Stimulated activated CD4-positive, alpha-beta T cell treated with anti-CD3 and anti-CD28 coated beads, TNF-alpha, amount 100 ng/mL, for 4 hours (primary cell): ENCODE measurements at regions not wholly inside any gene's neighbourhood (a gene's known extent, or its start where the extent isn't known, plus 50 kb on each side); places are given as distances from the start of the nearest gene placed in this dataset.
"Not testable (repeated sequence)": the region's sequence is repeated elsewhere in the genome, so short reads cannot be mapped to it uniquely, and the experiment has no call there.

ENCODE experiments used
- DNase-seq, 3 experiments: peaks; one replicate each; pipeline ENCODE4 v3.0.0-alpha.2; 2020; ENCODE audit warnings: low read depth in 3 of 3

GRCh38 chr10:26355241-26355640 is 82.9 kb upstream of the APBB1IP start:
- no peak for DNase-seq

DNA sequence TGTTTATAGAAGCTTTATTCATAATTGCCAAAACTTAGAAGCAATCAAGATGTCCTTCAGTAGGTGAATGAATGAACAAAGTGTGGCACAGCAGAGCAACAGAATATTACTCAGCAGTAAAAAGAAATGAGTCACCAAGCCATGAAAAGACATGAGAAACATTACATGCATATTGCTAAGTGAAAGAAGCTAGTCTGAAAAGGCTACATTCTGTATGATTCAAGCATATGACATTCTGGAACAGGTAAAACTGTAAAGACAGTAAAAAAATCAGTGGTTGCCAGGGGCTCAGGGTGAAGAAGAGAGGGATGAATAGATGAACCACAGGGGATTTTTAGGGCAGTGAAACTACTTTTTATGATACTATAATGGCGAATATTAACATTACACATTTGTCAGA is 80.9 kb upstream of the APBB1IP start:
- DNase-seq = no peak

- no peak for DNase-seq
These were observed 80.1 kb upstream of the APBB1IP start for GRCh38 chr10:26358071-26358470.

- no peak for DNase-seq
These were observed 78.5 kb upstream of the APBB1IP start for GRCh38 chr10:26359670-26360069.

DNA sequence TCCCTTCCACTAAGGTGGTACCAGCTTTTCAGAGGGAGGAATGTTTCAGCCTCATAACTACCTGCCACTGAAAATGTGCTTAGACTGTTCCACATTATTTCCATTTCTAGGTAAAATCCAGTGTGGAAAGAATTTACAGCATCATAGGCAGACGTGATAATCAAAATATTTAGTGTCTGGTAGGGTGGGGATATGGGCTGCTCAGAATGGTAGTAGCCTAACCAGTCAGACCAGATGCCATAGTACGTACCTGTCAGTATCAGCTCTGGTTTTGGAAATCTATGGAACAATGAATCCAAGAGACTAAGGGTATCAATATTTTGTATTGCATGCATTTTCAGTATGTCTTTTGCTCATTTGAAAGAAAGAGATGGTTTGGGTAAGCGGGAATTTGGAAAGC is 76.8 kb upstream of the APBB1IP start:
- no peak for DNase-seq

- DNase-seq = no peak
These were observed 76.2 kb upstream of the APBB1IP start for GRCh38 chr10:26361971-26362370.

- no peak for DNase-seq
These were observed 72.3 kb upstream of the APBB1IP start for GRCh38 chr10:26365681-26366358.

DNA sequence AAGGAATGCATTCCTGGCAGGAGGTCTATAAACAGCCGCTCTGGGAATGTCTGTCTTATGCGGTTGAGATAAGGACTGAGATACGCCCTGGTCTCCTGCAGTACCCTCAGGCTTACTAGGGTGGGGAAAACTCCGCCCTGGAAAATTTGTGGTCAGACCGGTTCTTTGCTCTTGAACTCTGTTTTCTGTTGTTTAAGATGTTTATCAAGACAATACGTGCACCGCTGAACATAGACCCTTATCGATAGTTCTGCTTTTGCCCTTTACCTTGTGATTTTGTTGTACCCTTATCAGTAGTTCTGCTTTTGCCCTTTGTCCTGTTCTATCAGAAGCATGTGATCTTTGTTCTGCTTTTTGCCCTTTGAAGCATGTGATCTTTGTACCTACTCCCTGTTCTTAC is 71.1 kb upstream of the APBB1IP start:
- DNase-seq = not testable (repeated sequence)

GRCh38 chr10:26367771-26368170 is 70.4 kb upstream of the APBB1IP start:
- DNase-seq = peak in 1 of 3 experiments; percentile 7

DNA sequence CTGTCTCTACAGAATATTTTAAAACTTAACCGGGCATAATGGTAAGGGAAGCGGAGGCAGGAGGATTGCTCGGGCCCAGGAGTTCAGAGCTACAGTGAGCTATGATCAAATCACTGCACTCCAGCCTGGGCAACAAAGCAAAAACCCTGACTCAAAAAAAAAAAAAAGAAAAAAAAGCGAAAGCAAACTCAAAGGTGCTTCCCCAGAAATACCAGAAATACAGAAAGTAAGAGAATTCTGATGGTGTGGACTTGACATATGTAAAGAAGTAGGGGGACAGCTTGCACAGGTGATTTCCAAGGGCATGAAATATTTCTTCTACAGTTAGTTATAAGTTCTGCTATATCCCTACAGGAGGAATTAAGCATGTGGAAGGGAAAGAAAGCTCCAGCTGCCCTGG is 69.7 kb upstream of the APBB1IP start:
- DNase-seq = no peak

DNA sequence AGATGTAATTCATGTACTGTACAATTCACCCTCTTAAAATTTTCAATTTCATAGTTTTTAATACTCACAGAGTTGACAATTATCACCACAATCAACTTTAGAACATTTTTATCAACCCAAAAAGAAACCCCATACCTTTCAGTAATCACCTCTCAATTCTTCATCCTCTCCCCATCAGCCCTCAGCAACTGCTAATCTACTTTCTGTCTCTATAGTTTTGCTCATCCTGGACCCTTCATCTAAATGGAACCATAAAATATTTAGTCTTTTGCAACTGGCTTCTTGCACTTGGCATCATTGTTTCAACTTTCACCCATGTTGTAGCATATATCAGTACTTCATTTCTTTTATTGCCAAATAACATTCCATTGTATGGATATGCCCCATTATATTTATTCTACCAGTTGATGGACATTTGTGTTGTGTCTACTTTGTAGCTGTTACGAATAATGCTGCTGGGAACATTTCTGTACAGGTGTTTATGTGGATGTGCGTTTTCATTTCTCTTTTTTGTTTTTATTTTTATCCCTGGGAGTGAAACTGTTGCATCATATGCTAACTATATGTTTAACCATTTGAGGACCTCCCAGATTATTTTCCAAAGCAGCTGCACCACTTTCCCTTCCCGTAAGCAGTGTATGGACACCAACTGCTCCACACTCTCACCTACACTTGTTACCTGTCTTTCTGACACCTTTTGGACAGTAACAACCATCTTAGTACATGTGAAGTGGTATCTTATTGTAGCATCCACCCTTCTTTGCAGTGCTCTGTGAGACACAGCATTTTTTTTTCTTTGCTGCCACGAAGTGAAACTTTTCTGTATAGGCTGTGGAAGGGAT is 65.4 kb upstream of the APBB1IP start:
- DNase-seq = no peak

GRCh38 chr10:26374426-26374825 is 63.7 kb upstream of the APBB1IP start:
- DNase-seq = no peak

GRCh38 chr10:26377224-26377810 is 60.8 kb upstream of the APBB1IP start:
- not testable (repeated sequence) for DNase-seq

DNA sequence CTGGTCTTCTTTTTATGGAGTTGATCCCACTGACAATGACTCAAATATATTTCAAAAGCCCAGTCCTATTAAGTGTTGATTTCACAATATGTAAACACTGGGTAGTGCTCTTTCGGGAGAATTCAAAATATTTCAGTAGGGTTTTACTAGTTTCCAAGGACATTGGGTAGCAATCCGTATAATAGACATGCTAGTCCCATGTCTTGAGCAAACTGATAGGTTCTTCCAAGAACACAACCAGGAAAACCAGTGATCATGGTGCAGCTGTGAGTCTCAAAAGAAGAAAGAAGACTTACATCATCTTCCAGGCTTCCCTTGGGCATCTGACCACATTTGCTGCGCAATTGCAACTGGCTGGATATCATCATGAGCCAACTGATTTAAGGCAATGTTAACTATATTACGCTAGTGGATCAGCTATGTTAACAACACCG is 59.3 kb upstream of the APBB1IP start:
- DNase-seq = no peak

DNA sequence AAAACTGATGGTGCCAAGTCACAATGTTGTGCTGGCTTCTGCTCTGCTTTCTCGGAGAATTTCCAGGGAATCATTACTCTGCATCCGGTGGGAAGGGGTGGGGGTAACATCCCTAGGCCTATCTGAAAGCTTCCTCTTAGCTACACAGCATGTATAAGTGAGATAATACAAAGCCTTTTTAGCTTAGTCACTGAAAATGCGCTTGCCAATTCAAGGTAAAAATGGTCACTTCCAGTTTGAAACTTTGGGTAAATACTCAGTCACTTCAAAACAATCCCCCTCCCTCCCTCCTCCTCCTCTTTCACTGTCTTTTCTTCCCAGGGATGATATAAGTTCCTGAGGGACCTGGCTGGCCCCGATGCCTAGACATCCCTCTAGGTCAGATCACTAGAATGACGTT is 57.3 kb upstream of the APBB1IP start:
- no peak for DNase-seq

DNA sequence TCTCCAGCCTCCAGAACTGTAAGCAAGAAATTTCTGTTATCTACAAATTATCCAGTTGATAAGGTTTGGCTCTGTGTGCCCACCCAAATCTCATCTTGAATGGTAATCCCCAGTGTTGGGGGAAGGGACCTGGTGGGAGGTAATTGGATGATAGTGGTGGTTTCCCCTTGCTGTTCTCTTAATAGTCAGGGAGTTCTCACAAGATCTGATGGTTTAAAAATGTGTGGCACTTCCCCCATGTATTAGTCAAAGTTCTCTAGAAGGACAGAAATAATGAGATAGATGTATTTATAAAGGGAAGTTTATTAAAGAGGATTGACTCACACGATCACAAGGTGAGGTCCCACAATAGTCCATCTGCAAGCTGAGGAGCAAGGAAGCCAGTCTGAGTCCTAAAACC is 56.2 kb upstream of the APBB1IP start:
- DNase-seq = no peak

GRCh38 chr10:26384600-26384999 is 53.5 kb upstream of the APBB1IP start:
- no peak for DNase-seq

GRCh38 chr10:26385443-26385842 is 52.7 kb upstream of the APBB1IP start:
- DNase-seq = no peak

DNA sequence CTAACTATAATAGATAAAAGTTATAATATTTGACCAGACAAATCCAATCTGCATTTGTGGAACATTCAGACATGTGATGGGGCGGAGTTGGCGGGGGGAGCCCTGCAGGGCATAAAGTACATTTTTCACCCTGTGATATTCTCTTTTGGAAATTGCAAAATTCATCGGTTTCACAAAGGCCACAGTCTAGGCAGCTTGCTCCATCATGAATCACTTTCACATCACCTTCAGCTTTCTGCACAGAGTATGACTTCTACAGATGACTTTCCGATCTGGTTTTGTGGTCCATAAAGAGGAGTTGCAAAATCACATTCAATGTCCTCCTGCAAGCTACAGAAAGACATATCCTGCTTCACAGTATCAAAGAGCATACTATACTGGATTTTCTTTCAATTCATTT is 51.4 kb upstream of the APBB1IP start:
- DNase-seq = no peak
